SK-N-SH (cell line): ENCODE measurements at regions not wholly inside any gene's neighbourhood (a gene's known extent, or its start where the extent isn't known, plus 50 kb on each side); places are given as distances from the start of the nearest gene placed in this dataset.

Source experiments
- CTCF ChIA-PET: fragments of 300-600, 350-600 bp; formaldehyde crosslinking; extraction: SDS; loops from one replicate; lab custom pipeline; 2021; lab: Yijun Ruan, JAX
- POLR2A ChIA-PET: fragments of 350-600 bp; sonication (Branson Sonifier 250); formaldehyde crosslinking; extraction: SDS; loops from one replicate; lab custom pipeline; 2020; ENCODE audit warnings: antibody characterized with exemption, inconsistent platforms; lab: Yijun Ruan, JAX
- DNase-seq: peaks from one replicate; pipeline ENCODE4 v3.0.0; 2012
- H2AFZ ChIP-seq: fragments of 200-600 bp; sonication (generic); 2 replicates; pipeline ENCODE4 v1.8.1; 2016; ENCODE audit warnings: antibody characterized with exemption, mild to moderate bottlenecking, low read depth
- H3F3A ChIP-seq: fragments of 200-600 bp; sonication (generic); replicated peaks from 2 replicates; pipeline ENCODE3; 2016; ENCODE audit warnings: antibody characterized with exemption, mild to moderate bottlenecking; ENCODE audit not compliant: insufficient read depth
- H3K27ac ChIP-seq, 2 experiments: fragments of 200-500 bp in 1 of 2; fragments of 200-600 bp in 1 of 2; sonication (Bioruptor generic) in 1 of 2; sonication (generic), shearing (Covaris generic) in 1 of 2; 2 replicates each; pipeline versions ENCODE4 v1.5.1 to v1.6.1; 2014 to 2016; ENCODE audit warnings: low read depth in 2 of 2, inconsistent platforms in 1 of 2, low read length in 1 of 2, mild to moderate bottlenecking in 1 of 2, mixed read lengths in 1 of 2
- H3K27me3 ChIP-seq: fragments of 200-600 bp; sonication (generic), shearing (Covaris generic); 2 replicates; pipeline ENCODE4 v1.6.1; 2016; ENCODE audit warnings: mixed run types; ENCODE audit not compliant: insufficient read depth
- H3K36me3 ChIP-seq, 2 experiments: fragments of 200-500 bp in 1 of 2; fragments of 200-600 bp in 1 of 2; sonication (Bioruptor generic) in 1 of 2; sonication (generic) in 1 of 2; replicated peaks in 1 of 2; 2 replicates each; pipeline versions ENCODE3 to v1.5.1; 2014 to 2016; ENCODE audit warnings: low read length in 1 of 2, mild to moderate bottlenecking in 1 of 2; ENCODE audit not compliant: insufficient read depth in 2 of 2, control insufficient read depth in 1 of 2
- H3K4me1 ChIP-seq, 2 experiments: fragments of 200-500 bp in 1 of 2; fragments of 200-600 bp in 1 of 2; sonication (Bioruptor generic) in 1 of 2; sonication (generic), shearing (Covaris generic) in 1 of 2; 2 replicates each; pipeline versions ENCODE4 v1.5.1 to v1.6.1; 2014 to 2016; ENCODE audit warnings: low read depth in 1 of 2, low read length in 1 of 2, mixed run types in 1 of 2; ENCODE audit not compliant: insufficient read depth in 2 of 2, control insufficient read depth in 1 of 2
- H3K4me2 ChIP-seq: fragments of 200-600 bp; sonication (generic), shearing (Covaris generic); 2 replicates; pipeline ENCODE4 v1.6.1; 2017; ENCODE audit warnings: mixed run types
- H3K4me3 ChIP-seq, 2 experiments: fragments of 200-500 bp in 1 of 2; fragments of 200-600 bp in 1 of 2; sonication (Bioruptor generic) in 1 of 2; sonication (generic), shearing (Covaris generic) in 1 of 2; 2 replicates each; pipeline versions ENCODE4 v1.5.1 to v1.8.1; 2014 to 2016; ENCODE audit warnings: low read depth in 2 of 2, inconsistent platforms in 1 of 2, low read length in 1 of 2, mild to moderate bottlenecking in 1 of 2, mixed read lengths in 1 of 2, moderate library complexity in 1 of 2
- H3K79me2 ChIP-seq: fragments of 200-600 bp; sonication (generic); 2 replicates; pipeline ENCODE4 v1.8.1; 2017; ENCODE audit warnings: mild to moderate bottlenecking; ENCODE audit not compliant: insufficient read depth
- H3K9ac ChIP-seq: fragments of 200-600 bp; sonication (generic); 2 replicates; pipeline ENCODE4 v1.6.1; 2017; ENCODE audit warnings: mixed run types
- H3K9me2 ChIP-seq: fragments of 200-600 bp; sonication (generic); 2 replicates; pipeline ENCODE4 v1.6.1; 2017; ENCODE audit warnings: mixed run types
- H3K9me3 ChIP-seq: fragments of 200-600 bp; sonication (generic); 2 replicates; pipeline ENCODE4 v1.6.1; 2017; ENCODE audit warnings: mixed run types, mild to moderate bottlenecking, moderate library complexity
- H4K20me1 ChIP-seq: fragments of 200-600 bp; sonication (generic); 2 replicates; pipeline ENCODE4 v1.6.1; 2017; ENCODE audit warnings: mild to moderate bottlenecking, mixed run types; ENCODE audit not compliant: insufficient read depth
- CHD2 ChIP-seq: fragments of 150-350 bp; IDR thresholded peaks from 2 replicates; pipeline ENCODE4 v1.6.1; 2018; ENCODE audit warnings: low read length; ENCODE audit not compliant: partially characterized antibody
- CTCF ChIP-seq: fragments of 200-600 bp; sonication (generic); IDR thresholded peaks from 2 replicates; pipeline ENCODE4 v1.6.1; 2017; ENCODE audit warnings: antibody characterized with exemption, mild to moderate bottlenecking, moderate library complexity
- ELF1 ChIP-seq: IDR thresholded peaks from 2 replicates; pipeline ENCODE4 v1.4.0; 2012
- EZH2phosphoT487 ChIP-seq: fragments of 200-600 bp; sonication (generic); IDR thresholded peaks from 2 replicates; pipeline ENCODE4 v1.6.1; 2017; ENCODE audit warnings: low read depth, mixed run types, mild to moderate bottlenecking, antibody characterized with exemption, moderate library complexity, borderline replicate concordance
- FOSL2 ChIP-seq: IDR thresholded peaks from 2 replicates; pipeline ENCODE4 v1.4.0; 2012; ENCODE audit warnings: low read depth, mild to moderate bottlenecking, moderate library complexity, borderline replicate concordance
- FOXJ3 ChIP-seq: sonication (generic); formaldehyde crosslinking; IDR thresholded peaks from 2 replicates; pipeline ENCODE4 v1.5.1; 2020; ENCODE audit warnings: mild to moderate bottlenecking, missing genetic modification reagents
- GABPA ChIP-seq: IDR thresholded peaks from 2 replicates; pipeline ENCODE4 v1.4.0; 2012; ENCODE audit warnings: low read depth, mild to moderate bottlenecking
- GATA2 ChIP-seq: sonication (generic); formaldehyde crosslinking; IDR thresholded peaks from 2 replicates; pipeline ENCODE4 v1.5.0; 2020; ENCODE audit warnings: mild to moderate bottlenecking, missing genetic modification reagents
- IRF3 ChIP-seq: fragments of 150-350 bp; IDR thresholded peaks from 2 replicates; pipeline ENCODE4 v1.6.1; 2016; ENCODE audit warnings: mild to moderate bottlenecking, low read depth, low read length
- JUND ChIP-seq: IDR thresholded peaks from 2 replicates; pipeline ENCODE4 v1.4.0; 2012
- MAX ChIP-seq: IDR thresholded peaks from 2 replicates; pipeline ENCODE4 v1.4.0; 2012; ENCODE audit warnings: low read depth
- MXI1 ChIP-seq: IDR thresholded peaks from 2 replicates; pipeline ENCODE4 v1.6.1; 2012; ENCODE audit warnings: mild to moderate bottlenecking, low read depth, low read length, improper control_type of control experiment
- NRF1 ChIP-seq: IDR thresholded peaks from 2 replicates; pipeline ENCODE4 v1.6.1; 2012; ENCODE audit warnings: low read depth, mild to moderate bottlenecking, low read length
- PBX3 ChIP-seq: IDR thresholded peaks from 2 replicates; pipeline ENCODE4; 2012
- POLR2AphosphoS5 ChIP-seq: IDR thresholded peaks from 2 replicates; pipeline ENCODE4 v1.6.1; 2012; ENCODE audit warnings: low read depth, low read length
- RAD21 ChIP-seq: IDR thresholded peaks from 2 replicates; pipeline ENCODE4 v1.6.1; 2012; ENCODE audit warnings: mild to moderate bottlenecking, low read length
- RCOR1 ChIP-seq: fragments of 150-350 bp; IDR thresholded peaks from 2 replicates; pipeline ENCODE4 v1.6.1; 2017; ENCODE audit warnings: antibody characterized with exemption, low read length
- RFX5 ChIP-seq: IDR thresholded peaks from 2 replicates; pipeline ENCODE4 v1.6.1; 2012; ENCODE audit warnings: mild to moderate bottlenecking, improper control_type of control experiment, low read length
- SMC3 ChIP-seq: IDR thresholded peaks from 2 replicates; pipeline ENCODE4 v1.6.1; 2012; ENCODE audit warnings: low read depth, low read length, improper control_type of control experiment
- TCF12 ChIP-seq: IDR thresholded peaks from 2 replicates; pipeline ENCODE4 v1.4.0; 2012
- TEAD4 ChIP-seq: IDR thresholded peaks from 2 replicates; pipeline ENCODE4 v1.4.0; 2012; ENCODE audit warnings: mild to moderate bottlenecking, borderline replicate concordance; ENCODE audit not compliant: insufficient read depth
- USF2 ChIP-seq: fragments of 150-350 bp; IDR thresholded peaks from 2 replicates; pipeline ENCODE4 v1.6.1; 2017; ENCODE audit warnings: antibody characterized with exemption, low read length, low read depth, borderline replicate concordance
- WGBS: methylation state at CpG from one replicate; pipeline ENCODE4 v1.1.6; 2017; ENCODE audit warnings: low lambda C conversion rate; 5-methylcytosine and 5-hydroxymethylcytosine counted together

GRCh38 chr19:28608292-28608691 is 604.7 kb downstream of the UQCRFS1 start:
- ChIA-PET POLR2A (no interaction called here), CTCF (no interaction called here)
- 16% methylated on average over 4 of the region's 4 CpGs for WGBS

GRCh38 chr19:28607066-28607583 is 605.8 kb downstream of the UQCRFS1 start:
- Histone ChIP-seq H3F3A (no peaks in the 10 kb centered on the region), H3K9me3 (no peaks in the 10 kb centered on the region), H3K36me3 (no peaks in the 10 kb centered on the region), H3K27me3 (no peaks in the 10 kb centered on the region; the same call in 1 of the 2 replicates), H3K9ac (no peak overlapping the region), H3K9me2 (no peaks in the 10 kb centered on the region), H2AFZ (no peak overlapping the region), H4K20me1 (no peaks in the 10 kb centered on the region), H3K4me2 (no peak overlapping the region), H3K4me3 (no peak overlapping the region), H3K27ac (no peak overlapping the region), H3K4me1 (no peaks in the 10 kb centered on the region), H3K79me2 (no peaks in the 10 kb centered on the region)
- DNase-seq, result no peak
- ChIA-PET CTCF (no interaction called here), POLR2A (no interaction called here)
- 28% methylated on average over 13 of the region's 14 CpGs for WGBS
- TF ChIP-seq CTCF, result no peak
- no peak for TF ChIP-seq GATA2
- TF ChIP-seq FOXJ3, result no peak
- TF ChIP-seq GABPA, result no peak
- no peak for TF ChIP-seq PBX3
- no peak for TF ChIP-seq MAX
- no peak for TF ChIP-seq USF2
- TF ChIP-seq POLR2AphosphoS5, result no peak
- TF ChIP-seq NRF1, result no peak
- no peak for TF ChIP-seq MXI1
- no peak for TF ChIP-seq ELF1
- no peak for TF ChIP-seq JUND

More at GRCh38 chr19:28608292-28608691, 604.7 kb downstream of the UQCRFS1 start:
- Histone ChIP-seq H3K9me2 (no peaks in the 10 kb centered on the region), H3K79me2 (no peaks in the 10 kb centered on the region), H3K36me3 (no peaks in the 10 kb centered on the region), H3K4me1 (no peaks in the 10 kb centered on the region), H3K9me3 (no peaks in the 10 kb centered on the region), H2AFZ (no peak overlapping the region), H4K20me1 (no peaks in the 10 kb centered on the region), H3K4me2 (no peak overlapping the region), H3K27me3 (no peaks in the 10 kb centered on the region), H3K9ac (no peak overlapping the region), H3K4me3 (no peak overlapping the region), H3K27ac (no peak overlapping the region), H3F3A (no peaks in the 10 kb centered on the region)
- TF ChIP-seq MXI1 (no peak), MAX (no peak), TEAD4 (no peak), EZH2phosphoT487 (no peak), IRF3 (no peak), POLR2AphosphoS5 (no peak), RAD21 (no peak), GATA2 (no peak), NRF1 (no peak), PBX3 (no peak), RCOR1 (no peak), CHD2 (no peak), TCF12 (no peak), RFX5 (no peak), SMC3 (no peak), FOSL2 (no peak)
- no peak for DNase-seq
